GM21360 (cell line): ENCODE measurements at regions not wholly inside any gene's neighbourhood (a gene's known extent, or its start where the extent isn't known, plus 50 kb on each side); places are given as distances from the start of the nearest gene placed in this dataset.
"Not testable (repeated sequence)": the region's sequence is repeated elsewhere in the genome, so short reads cannot be mapped to it uniquely, and the experiment has no call there.

Experiments used
- ATAC-seq: cut with Tn5 transposase; IDR thresholded peaks from one replicate; pipeline ENCODE4 v1.9.1; 2021; ENCODE audit warnings: mild to moderate bottlenecking, moderate library complexity; ENCODE audit not compliant: unreplicated experiment

DNA sequence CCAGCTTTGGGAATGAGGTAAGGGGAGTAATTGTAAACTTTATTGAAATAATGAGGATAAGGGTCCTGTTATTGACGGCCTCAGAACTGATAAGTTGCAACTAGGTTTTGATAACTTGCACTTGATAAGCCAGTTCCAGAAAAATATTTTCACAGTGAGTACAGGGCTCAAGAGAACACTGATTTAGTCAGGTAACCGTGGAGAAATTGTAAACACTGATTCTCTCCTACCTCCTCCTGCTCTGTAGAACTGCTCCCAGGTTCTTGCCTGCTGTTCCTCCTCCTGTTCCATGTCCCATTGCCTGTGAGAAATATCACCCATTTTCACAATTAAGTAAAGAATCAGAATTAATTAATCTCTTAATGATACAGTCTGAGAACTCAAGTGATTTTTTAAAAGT, 55.0 kb upstream of the CXXC4 start:
- no peak for ATAC-seq

- ATAC-seq, result no peak
Observed at GRCh38 chr4:104559502-104559901, 64.8 kb upstream of the CXXC4 start.

- no peak for ATAC-seq
Observed at GRCh38 chr4:104571341-104571740, 76.6 kb upstream of the CXXC4 start.

DNA sequence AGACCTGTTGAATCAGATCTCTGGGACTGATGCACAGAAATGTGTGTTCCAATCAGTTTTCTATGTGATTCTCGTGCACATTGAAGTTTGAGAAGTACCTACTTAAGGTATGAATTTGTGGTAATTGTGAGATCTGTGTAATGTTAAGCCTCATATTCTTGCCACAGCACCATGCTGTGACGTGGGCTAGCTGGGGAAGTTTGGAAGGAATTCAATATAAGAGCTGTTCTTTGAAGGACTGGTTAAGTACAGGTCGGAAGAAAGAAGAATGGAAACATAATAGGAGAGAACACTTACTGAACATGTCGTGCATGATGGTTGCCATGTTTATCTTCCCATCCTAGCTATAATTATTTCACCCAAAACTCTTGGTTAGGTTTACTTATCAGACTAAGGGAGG, 79.7 kb upstream of the CXXC4 start:
- ATAC-seq, result no peak

GRCh38 chr4:104575278-104575677, 80.6 kb upstream of the CXXC4 start:
- ATAC-seq, result no peak

GRCh38 chr4:104577405-104577804, 82.7 kb upstream of the CXXC4 start:
- no peak for ATAC-seq

- ATAC-seq, result not testable (repeated sequence)
Observed at GRCh38 chr4:104581476-104581875, 86.8 kb upstream of the CXXC4 start.

GRCh38 chr4:104582056-104582455, 87.4 kb upstream of the CXXC4 start:
- not testable (repeated sequence) for ATAC-seq

DNA sequence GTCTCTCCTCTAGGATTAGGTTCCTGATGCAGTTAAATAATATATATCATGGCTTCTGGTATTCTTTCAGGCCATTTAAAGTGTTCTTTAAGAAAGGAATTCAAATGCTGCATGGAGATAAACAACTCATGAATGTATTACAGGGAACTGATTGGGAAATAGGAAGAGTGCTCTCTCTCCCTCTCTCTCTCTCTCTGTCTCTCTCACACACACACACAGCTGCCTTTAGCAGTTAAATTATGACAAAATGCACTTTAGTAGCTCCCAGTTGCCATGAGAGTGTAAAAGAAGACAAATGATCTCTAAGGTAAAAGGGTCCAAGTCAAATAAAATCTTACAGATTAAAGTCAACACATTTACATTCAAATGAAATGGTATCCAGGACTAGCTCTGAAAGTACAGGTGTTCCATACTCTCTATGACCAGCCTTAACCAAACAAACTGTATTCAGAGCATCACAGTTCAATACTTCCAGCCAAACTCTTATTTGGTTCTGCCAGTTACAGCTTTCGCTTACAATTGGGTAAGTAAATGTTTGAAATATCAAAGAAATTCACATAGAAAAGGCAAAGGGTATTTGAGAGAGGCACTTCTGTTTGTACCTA, 94.7 kb upstream of the CXXC4 start:
- ATAC-seq, result no peak

GRCh38 chr4:104591510-104591911, 96.8 kb upstream of the CXXC4 start:
- ATAC-seq, result no peak

DNA sequence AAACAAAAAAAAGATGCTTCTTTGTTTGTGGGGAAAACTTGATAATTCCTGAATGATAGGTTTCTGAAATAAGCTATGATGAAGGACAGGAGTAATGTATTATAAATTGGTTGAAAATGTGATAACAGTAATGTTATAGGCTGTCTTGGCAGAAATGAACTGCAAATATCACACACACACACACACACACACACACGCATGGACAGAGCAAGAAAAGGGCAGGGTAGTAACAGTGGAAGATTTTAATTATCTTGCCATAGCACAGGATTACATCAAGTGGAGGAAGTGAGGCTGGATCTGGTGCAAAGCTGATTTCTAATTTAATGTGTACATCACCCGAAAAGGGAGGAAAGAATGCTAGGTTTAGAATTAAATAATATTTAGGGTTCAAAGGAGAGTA, 97.5 kb upstream of the CXXC4 start:
- ATAC-seq, result no peak

DNA sequence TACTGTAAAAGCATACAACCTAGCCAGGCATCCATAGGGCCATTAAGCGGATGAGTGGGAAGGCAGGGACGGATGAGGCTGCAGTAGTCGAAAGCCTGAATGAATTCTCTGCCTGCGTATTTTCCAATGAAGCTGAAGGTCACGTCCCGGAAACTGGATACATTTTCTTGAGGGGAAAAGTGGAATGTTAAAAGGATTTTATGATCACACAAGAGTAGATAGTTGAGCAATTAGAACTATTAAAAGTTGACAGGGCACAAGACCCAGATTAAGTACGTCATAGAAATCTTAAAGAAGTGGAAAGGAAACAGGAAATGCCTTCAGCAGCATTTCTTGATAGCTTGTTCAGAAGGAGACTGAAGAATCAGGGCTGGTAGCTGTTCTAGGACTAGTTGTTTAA, 98.3 kb upstream of the CXXC4 start:
- ATAC-seq, result no peak

GRCh38 chr4:104596189-104596588, 101.5 kb upstream of the CXXC4 start:
- ATAC-seq, result no peak

GRCh38 chr4:104615496-104615895, 120.8 kb upstream of the CXXC4 start:
- ATAC-seq, result no peak

DNA sequence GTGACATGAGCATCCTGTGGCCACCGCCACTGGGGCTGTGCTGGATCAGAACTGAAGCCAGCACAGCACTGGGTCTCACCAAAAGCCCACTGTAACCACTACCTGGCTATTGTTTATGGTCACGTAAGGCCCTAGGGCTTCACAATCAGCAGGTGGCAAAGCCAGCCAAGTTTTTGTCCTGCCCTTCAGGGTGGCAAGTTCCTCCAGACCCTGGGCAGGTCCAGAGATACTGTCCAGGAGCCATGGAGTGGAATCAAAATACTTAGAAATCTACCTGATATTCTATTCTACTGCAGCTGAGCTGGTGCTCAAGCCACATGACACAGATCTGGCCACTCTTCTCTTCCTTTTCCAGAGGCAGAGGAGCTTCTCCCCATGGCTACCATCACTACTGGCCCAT, 121.2 kb upstream of the CXXC4 start:
- ATAC-seq, result no peak

GRCh38 chr4:104616401-104616820, 121.7 kb upstream of the CXXC4 start:
- no peak for ATAC-seq

GRCh38 chr4:104625706-104626105, 131.0 kb upstream of the CXXC4 start:
- no peak for ATAC-seq

DNA sequence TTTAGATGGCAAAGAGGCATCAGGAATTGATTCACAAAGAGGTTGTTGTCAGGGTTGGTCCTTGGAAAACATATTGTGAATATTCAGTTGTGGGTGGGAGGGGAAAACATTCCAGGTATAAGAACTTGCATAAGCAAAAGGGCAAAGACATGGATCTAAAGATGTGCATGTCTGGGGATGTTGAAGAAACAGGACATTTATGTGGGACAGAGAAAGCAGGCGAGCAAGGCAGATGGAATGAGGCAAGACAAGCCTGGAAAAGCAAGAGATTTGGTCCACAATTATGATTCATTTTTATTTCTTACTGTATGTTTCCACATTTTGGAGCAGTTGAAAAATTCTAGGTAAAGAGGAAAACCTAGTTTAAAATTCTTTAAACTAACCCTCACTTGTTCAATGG, 134.9 kb upstream of the CXXC4 start:
- no peak for ATAC-seq

DNA sequence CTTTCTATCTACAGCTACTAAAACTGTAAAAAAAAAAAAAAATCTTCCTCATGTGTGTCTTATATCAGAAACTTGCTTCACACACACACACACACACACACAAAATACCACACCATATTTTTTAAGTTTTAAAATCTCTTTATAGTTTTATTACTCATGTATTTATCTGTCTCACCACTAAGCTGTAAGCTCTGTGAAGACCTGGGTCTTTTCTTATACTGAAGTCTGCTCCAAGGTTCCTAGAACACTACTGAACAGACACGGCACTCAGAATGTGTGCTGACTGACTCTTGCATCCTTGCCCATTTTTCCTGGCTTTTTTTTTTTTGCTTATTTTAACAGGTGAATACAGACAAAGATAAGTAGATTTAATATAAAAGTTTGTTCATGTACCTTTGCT, 135.6 kb upstream of the CXXC4 start:
- ATAC-seq, result no peak

DNA sequence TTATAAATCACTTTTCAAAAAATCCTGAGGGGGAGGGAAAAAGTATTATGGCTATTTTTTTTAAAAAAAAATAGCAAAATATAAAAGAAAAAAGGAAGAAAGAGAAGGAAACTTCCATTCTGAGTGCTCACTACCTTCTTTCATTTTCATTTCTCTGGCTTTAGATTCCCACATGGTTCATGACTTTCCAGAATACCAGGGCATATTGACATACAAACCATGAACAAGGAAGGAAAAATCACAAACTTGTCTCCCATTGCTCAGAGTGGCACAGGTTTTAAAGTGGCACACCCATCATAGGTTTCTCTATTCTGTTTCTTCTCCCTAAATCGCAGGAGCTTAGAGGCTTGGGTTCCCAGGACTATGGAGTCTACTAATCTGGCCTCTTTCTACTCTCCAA, 136.3 kb upstream of the CXXC4 start:
- ATAC-seq, result no peak

DNA sequence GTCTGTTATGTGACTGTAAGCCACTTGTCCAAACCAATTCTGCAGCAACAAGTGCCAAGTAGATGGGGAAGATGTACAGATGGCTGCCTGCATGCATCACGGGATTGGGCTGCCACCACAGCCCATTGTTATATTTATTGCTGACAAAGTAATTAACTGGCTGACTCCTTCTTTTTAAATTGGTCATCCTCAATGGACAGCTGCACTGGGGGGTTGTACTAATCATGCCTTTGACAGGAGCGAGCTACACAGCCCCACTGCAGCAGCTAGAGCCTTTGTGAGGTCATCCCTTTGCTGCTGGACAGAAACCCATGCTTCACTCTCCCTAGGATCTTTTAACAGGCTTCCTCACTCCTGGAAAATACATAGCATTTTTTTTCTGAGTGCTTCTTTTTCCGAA, 146.7 kb upstream of the CXXC4 start:
- no peak for ATAC-seq

DNA sequence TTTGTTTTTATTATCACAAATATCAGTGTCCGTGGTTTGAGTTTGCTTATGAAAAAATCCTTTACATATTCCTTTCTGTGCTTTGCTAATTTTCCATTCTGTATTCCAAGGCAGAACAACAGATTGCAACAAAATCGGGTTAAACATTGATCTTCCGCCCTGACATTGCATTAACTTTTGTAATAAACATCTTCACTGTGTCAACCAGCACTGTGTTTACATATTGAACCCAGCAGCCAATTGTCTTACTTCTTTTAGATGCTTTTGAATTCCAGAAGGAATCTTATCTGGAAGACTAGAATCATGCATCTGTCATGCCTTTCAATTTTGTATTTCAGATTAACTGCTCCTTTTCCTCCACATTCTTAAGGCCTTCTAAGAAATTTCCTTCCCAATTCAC, 147.8 kb upstream of the CXXC4 start:
- no peak for ATAC-seq

- no peak for ATAC-seq
Observed at GRCh38 chr4:104643805-104644204, 149.1 kb upstream of the CXXC4 start.

- no peak for ATAC-seq
Observed at GRCh38 chr4:104649631-104650030, 154.9 kb upstream of the CXXC4 start.
